IPS-20b (cell line): ENCODE measurements at regions not wholly inside any gene's neighbourhood (a gene's known extent, or its start where the extent isn't known, plus 50 kb on each side); places are given as distances from the start of the nearest gene placed in this dataset.

Source experiments
- H3K27ac ChIP-seq: one replicate; pipeline ENCODE4 v1.5.1; 2013; ENCODE audit warnings: low read length
- H3K27me3 ChIP-seq: 2 replicates; pipeline ENCODE4 v1.6.1; 2013; ENCODE audit warnings: mild to moderate bottlenecking, low read length, inconsistent platforms; ENCODE audit not compliant: insufficient read depth
- H3K36me3 ChIP-seq: 2 replicates; pipeline ENCODE4 v1.6.1; 2013; ENCODE audit warnings: low read depth, mild to moderate bottlenecking, inconsistent platforms, low read length, moderate library complexity; ENCODE audit not compliant: insufficient read depth
- H3K4me1 ChIP-seq: 2 replicates; pipeline ENCODE4 v1.6.1; 2013; ENCODE audit warnings: mild to moderate bottlenecking, control low read depth, inconsistent platforms, low read length, moderate library complexity; ENCODE audit not compliant: insufficient read depth
- H3K4me3 ChIP-seq: 2 replicates; pipeline ENCODE4 v1.5.1; 2013; ENCODE audit warnings: mild to moderate bottlenecking, low read length, inconsistent platforms
- H3K9ac ChIP-seq: 2 replicates; pipeline ENCODE4 v1.6.1; 2013; ENCODE audit warnings: low read depth, mild to moderate bottlenecking, inconsistent platforms, low read length, moderate library complexity
- H3K9me3 ChIP-seq: 2 replicates; pipeline ENCODE4 v1.6.1; 2013; ENCODE audit warnings: mild to moderate bottlenecking, low read depth, low read length, inconsistent platforms; ENCODE audit not compliant: insufficient read depth

DNA sequence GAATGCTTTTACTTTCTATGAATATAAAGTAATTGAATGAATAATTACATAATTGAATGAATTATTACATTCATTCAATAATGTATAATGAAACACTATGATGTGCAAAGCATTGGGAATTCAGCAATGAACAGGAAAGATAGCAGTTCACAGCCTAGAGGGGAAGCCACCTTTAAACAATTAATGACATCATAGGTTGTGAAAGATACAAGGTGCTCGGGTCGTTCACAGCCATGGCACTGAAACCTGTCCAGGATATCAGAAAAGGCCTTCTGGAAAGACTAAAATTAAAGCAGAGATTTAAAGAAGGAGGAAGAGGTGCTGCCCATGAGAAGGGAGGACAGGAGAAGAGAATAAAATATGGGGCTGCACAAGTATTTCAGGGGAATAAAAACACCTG, 171.4 kb upstream of the KLF4 start:
- Histone ChIP-seq H3K27ac (no peak overlapping the region), H3K9me3 (no peaks in the 10 kb centered on the region), H3K9ac (no peak overlapping the region), H3K4me3 (no peak overlapping the region), H3K36me3 (no peaks in the 10 kb centered on the region), H3K27me3 (no peaks in the 10 kb centered on the region), H3K4me1 (peaks cover 4% of the 10 kb centered on the region; the same call in 1 of the 2 replicates)

DNA sequence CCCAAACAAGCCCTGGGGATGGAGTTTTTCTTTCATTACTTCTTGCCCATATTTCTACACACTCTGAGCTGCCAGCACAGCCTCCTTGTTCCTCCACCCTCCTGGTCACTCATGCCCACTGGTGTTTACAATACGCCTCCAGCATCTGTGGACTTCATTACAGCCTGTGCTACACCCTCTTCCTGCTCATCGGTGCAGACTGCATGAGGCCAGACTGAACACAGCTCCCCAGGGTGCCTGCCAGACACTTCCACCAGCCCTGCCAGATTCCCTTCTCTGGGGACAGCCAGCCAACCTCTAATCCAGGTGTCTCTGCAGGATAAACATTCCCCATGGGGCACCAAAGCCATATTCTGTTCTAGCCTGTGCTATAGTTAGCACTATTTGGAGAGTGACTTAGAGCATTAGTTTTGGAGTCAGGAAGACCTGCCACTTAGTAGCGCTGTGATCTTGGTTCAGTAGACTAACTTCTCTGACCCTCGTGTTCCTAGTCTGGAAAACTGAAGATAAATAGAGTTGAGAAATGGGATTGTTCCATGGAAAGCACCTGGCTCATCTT, 163.8 kb upstream of the KLF4 start:
- no peak overlapping the region for H3K4me3 ChIP-seq
- H3K9me3 ChIP-seq = no peaks in the 10 kb centered on the region
- H3K27ac ChIP-seq = no peak overlapping the region
- no peaks in the 10 kb centered on the region for H3K36me3 ChIP-seq
- no peaks in the 10 kb centered on the region for H3K4me1 ChIP-seq
- H3K9ac ChIP-seq = no peak overlapping the region
- no peaks in the 10 kb centered on the region for H3K27me3 ChIP-seq

DNA sequence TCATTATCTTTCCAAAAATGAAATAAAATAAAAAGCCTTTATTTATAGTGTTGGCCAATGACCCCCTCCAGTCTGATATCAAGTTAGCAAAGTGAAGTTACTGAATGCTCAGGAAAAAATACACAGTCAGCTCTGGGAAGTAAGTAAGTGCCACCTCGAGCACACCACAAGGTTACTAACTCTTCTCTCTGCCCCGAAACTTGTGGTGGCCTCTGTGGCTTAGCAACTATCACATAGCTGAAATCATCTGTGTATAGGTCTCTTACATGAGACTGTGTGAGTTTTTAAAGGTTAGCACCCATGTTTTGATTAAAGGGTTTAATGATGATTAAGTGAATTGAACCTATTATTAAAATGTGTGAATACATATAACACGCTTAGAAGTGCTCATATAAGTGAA, 161.4 kb upstream of the KLF4 start:
- H3K27me3 ChIP-seq = no peaks in the 10 kb centered on the region
- H3K4me3 ChIP-seq = no peak overlapping the region
- H3K9ac ChIP-seq = no peak overlapping the region
- no peaks in the 10 kb centered on the region for H3K9me3 ChIP-seq
- H3K27ac ChIP-seq = no peak overlapping the region
- no peaks in the 10 kb centered on the region for H3K36me3 ChIP-seq
- H3K4me1 ChIP-seq = no peaks in the 10 kb centered on the region

DNA sequence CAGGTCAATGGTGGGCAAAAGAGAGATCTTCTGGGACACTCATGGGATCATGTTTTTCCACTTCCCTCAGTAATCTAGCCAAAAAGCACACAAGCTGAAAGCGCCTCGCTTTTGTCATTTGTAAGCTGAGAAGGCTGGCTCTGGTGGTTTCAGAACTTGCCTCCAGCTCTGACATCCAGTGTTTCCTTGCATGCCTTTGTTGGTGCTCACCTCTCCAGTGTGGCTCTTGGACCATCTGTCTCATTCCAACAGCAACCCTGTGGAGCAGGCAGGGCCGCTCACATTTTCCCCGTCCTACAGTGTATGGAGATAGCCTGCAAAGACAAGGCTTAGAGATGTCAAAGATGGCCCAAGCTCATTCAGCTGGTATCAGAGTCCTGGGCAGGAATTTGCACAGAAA, 160.8 kb upstream of the KLF4 start:
- no peaks in the 10 kb centered on the region for H3K9me3 ChIP-seq
- H3K27ac ChIP-seq = no peak overlapping the region
- H3K36me3 ChIP-seq = no peaks in the 10 kb centered on the region
- H3K4me3 ChIP-seq = no peak overlapping the region
- H3K9ac ChIP-seq = no peak overlapping the region
- no peaks in the 10 kb centered on the region for H3K27me3 ChIP-seq
- H3K4me1 ChIP-seq = no peaks in the 10 kb centered on the region

GRCh38 chr9:107648153-107648715, 158.7 kb upstream of the KLF4 start:
- Histone ChIP-seq H3K36me3 (no peaks in the 10 kb centered on the region), H3K4me3 (no peak overlapping the region), H3K9me3 (no peaks in the 10 kb centered on the region), H3K9ac (no peak overlapping the region), H3K4me1 (no peaks in the 10 kb centered on the region), H3K27me3 (no peaks in the 10 kb centered on the region), H3K27ac (no peak overlapping the region)

- Histone ChIP-seq H3K4me3 (no peak overlapping the region), H3K9ac (no peak overlapping the region), H3K27me3 (no peaks in the 10 kb centered on the region), H3K27ac (no peak overlapping the region), H3K4me1 (no peaks in the 10 kb centered on the region), H3K9me3 (no peaks in the 10 kb centered on the region), H3K36me3 (no peaks in the 10 kb centered on the region)
Observed at GRCh38 chr9:107647611-107648010, 158.0 kb upstream of the KLF4 start.

GRCh38 chr9:107647141-107647540, 157.6 kb upstream of the KLF4 start:
- no peaks in the 10 kb centered on the region for H3K36me3 ChIP-seq
- no peaks in the 10 kb centered on the region for H3K9me3 ChIP-seq
- H3K9ac ChIP-seq = no peak overlapping the region
- no peak overlapping the region for H3K4me3 ChIP-seq
- no peak overlapping the region for H3K27ac ChIP-seq
- no peaks in the 10 kb centered on the region for H3K27me3 ChIP-seq
- H3K4me1 ChIP-seq = no peaks in the 10 kb centered on the region

DNA sequence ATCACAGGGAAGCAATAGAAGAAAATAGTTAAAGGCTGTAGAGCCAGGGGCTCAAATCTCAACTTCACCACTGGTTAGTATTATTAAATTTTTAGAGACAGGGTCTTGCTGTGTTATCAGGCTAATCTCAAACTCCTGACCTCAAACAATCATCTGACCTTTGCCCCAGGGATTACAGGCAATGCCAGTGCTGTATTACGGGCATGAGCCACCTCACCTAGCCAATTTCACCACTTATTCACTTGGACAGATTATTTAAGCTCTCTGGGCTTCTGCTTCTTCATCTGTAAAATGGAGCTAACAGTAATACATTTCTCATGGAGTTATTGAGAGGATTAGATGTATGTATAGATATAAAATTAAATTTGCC, 155.9 kb upstream of the KLF4 start:
- no peak overlapping the region for H3K9ac ChIP-seq
- H3K36me3 ChIP-seq = no peaks in the 10 kb centered on the region
- H3K27ac ChIP-seq = no peak overlapping the region
- no peak overlapping the region for H3K4me3 ChIP-seq
- no peaks in the 10 kb centered on the region for H3K4me1 ChIP-seq
- no peaks in the 10 kb centered on the region for H3K27me3 ChIP-seq
- no peaks in the 10 kb centered on the region for H3K9me3 ChIP-seq

GRCh38 chr9:107644733-107645463, 155.3 kb upstream of the KLF4 start:
- Histone ChIP-seq H3K36me3 (no peaks in the 10 kb centered on the region), H3K9ac (no peak overlapping the region), H3K9me3 (no peaks in the 10 kb centered on the region), H3K4me3 (no peak overlapping the region), H3K4me1 (no peaks in the 10 kb centered on the region), H3K27ac (no peak overlapping the region), H3K27me3 (no peaks in the 10 kb centered on the region)

- Histone ChIP-seq H3K9me3 (no peaks in the 10 kb centered on the region), H3K36me3 (no peaks in the 10 kb centered on the region), H3K4me3 (no peak overlapping the region), H3K27me3 (peaks cover 36% of the 10 kb centered on the region), H3K4me1 (peaks cover 4% of the 10 kb centered on the region; the same call in 1 of the 2 replicates), H3K27ac (no peak overlapping the region), H3K9ac (no peak overlapping the region)
Observed at GRCh38 chr9:107639426-107639825, 149.9 kb upstream of the KLF4 start.

GRCh38 chr9:107638521-107639310, 149.1 kb upstream of the KLF4 start:
- H3K9ac ChIP-seq = peak overlapping the region; percentile 70; the same call in 1 of the 2 replicates
- peaks cover 36% of the 10 kb centered on the region for H3K27me3 ChIP-seq
- H3K4me3 ChIP-seq = peak overlapping the region; percentile 78; the same call in 1 of the 2 replicates
- H3K4me1 ChIP-seq = peaks cover 4% of the 10 kb centered on the region; the same call in 1 of the 2 replicates
- no peaks in the 10 kb centered on the region for H3K9me3 ChIP-seq
- H3K36me3 ChIP-seq = no peaks in the 10 kb centered on the region
- H3K27ac ChIP-seq = no peak overlapping the region
